22Rv1 (cell line): ENCODE measurements at regions not wholly inside any gene's neighbourhood (a gene's known extent, or its start where the extent isn't known, plus 50 kb on each side); places are given as distances from the start of the nearest gene placed in this dataset.

Experiments
- ZFX ChIP-seq: fragments of 450-650 bp; IDR thresholded peaks from 2 replicates; pipeline ENCODE4 v1.6.1; 2017; ENCODE audit warnings: antibody characterized with exemption, borderline replicate concordance
- TF ChIP-seq, protein P1 (sequence below): fragments of 450-650 bp; IDR thresholded peaks from 2 replicates; pipeline ENCODE4 v1.5.1; 2017; ENCODE audit warnings: mild to moderate bottlenecking

DNA sequence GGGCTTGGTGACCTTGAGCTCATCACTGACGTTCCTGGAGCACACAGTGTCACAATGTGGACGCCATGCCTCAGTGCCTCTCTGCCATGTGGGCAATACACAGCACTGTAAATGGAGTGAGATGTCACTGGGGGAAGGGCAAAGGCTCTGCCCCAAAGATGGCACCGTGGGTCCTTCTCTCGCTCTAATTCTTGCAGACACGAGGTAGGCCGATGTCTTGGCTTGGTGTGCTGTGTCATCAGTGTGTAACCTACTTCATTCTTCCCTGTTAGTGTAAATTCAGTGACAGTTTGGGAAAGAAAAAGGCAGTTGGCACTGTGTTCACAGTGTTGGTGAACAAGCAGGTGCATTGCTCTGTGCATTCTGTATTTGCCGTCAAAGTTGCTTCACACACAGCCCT, 309.3 kb upstream of the MYT1L start:
- TF ChIP-seq, protein P1, sequence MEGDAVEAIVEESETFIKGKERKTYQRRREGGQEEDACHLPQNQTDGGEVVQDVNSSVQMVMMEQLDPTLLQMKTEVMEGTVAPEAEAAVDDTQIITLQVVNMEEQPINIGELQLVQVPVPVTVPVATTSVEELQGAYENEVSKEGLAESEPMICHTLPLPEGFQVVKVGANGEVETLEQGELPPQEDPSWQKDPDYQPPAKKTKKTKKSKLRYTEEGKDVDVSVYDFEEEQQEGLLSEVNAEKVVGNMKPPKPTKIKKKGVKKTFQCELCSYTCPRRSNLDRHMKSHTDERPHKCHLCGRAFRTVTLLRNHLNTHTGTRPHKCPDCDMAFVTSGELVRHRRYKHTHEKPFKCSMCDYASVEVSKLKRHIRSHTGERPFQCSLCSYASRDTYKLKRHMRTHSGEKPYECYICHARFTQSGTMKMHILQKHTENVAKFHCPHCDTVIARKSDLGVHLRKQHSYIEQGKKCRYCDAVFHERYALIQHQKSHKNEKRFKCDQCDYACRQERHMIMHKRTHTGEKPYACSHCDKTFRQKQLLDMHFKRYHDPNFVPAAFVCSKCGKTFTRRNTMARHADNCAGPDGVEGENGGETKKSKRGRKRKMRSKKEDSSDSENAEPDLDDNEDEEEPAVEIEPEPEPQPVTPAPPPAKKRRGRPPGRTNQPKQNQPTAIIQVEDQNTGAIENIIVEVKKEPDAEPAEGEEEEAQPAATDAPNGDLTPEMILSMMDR = no peak
- TF ChIP-seq ZFX = no peak
